Esophagus muscularis mucosa (tissue), 3 donors: ENCODE measurements at regions not wholly inside any gene's neighbourhood (a gene's known extent, or its start where the extent isn't known, plus 50 kb on each side); places are given as distances from the start of the nearest gene placed in this dataset.

Experiments
- POLR2AphosphoS5 ChIP-seq, 2 donors: sonication (generic); formaldehyde crosslinking; IDR thresholded peaks; one replicate each; pipeline ENCODE4 v1.6.1; 2017; ENCODE audit warnings: antibody characterized with exemption in 2 of 2
- TF ChIP-seq, protein P1 (sequence below), 3 experiments: fragments of 200-600 bp in 2 of 3; fragments of 450-650 bp in 1 of 3; sonication (generic) in 2 of 3; IDR thresholded peaks; one replicate each; pipeline ENCODE4 v1.5.1; 2017 to 2019; ENCODE audit warnings: antibody characterized with exemption in 3 of 3, mild to moderate bottlenecking in 2 of 3, moderate library complexity in 1 of 3

DNA sequence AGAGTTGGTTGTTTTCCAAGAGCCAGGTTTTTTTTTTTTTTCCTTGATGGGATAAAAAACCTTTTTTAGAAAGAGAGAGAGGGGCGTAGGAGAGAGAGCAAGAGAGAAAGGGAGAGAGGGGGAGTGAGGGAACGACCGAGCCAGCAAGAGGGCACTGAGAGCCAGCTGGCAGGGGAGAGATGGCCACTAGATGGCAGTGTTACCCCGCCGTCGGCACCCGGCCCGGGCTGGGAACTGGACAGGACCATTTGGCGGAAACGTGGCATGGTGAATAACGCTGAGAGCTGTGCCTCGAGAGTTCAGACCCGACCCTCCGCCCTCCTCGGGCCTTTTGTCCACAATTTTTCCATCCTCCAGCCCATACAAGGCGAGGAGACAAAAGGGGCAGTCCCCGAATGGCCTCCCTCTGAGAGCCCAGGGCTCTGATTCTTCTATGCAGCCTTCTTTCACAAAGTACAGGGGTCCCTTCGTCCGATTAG is 286.7 kb upstream of the VRK2 start:
- no peak for TF ChIP-seq POLR2AphosphoS5 (IDR thresholded peaks at IDR 0.05)
- TF ChIP-seq, protein P1, sequence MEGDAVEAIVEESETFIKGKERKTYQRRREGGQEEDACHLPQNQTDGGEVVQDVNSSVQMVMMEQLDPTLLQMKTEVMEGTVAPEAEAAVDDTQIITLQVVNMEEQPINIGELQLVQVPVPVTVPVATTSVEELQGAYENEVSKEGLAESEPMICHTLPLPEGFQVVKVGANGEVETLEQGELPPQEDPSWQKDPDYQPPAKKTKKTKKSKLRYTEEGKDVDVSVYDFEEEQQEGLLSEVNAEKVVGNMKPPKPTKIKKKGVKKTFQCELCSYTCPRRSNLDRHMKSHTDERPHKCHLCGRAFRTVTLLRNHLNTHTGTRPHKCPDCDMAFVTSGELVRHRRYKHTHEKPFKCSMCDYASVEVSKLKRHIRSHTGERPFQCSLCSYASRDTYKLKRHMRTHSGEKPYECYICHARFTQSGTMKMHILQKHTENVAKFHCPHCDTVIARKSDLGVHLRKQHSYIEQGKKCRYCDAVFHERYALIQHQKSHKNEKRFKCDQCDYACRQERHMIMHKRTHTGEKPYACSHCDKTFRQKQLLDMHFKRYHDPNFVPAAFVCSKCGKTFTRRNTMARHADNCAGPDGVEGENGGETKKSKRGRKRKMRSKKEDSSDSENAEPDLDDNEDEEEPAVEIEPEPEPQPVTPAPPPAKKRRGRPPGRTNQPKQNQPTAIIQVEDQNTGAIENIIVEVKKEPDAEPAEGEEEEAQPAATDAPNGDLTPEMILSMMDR (IDR thresholded peaks at IDR 0.05) = peak; percentile 77 to 92 (median 90)
